Keratinocyte (primary cell): ENCODE measurements at regions not wholly inside any gene's neighbourhood (a gene's known extent, or its start where the extent isn't known, plus 50 kb on each side); places are given as distances from the start of the nearest gene placed in this dataset.

Source experiments
- DNase-seq: peaks from one replicate; pipeline ENCODE4 v3.0.0-alpha.2; 2011; ENCODE audit warnings: low read depth, missing footprints, low spot score
- FAIRE-seq: peaks from 2 replicates; lab custom pipeline; 2011; peaks lifted over from hg19 to GRCh38; lab: Jason Lieb, UNC
- H2AFZ ChIP-seq: 2 replicates; pipeline ENCODE4 v1.6.0; 2012; ENCODE audit warnings: low read length, control low read depth, inconsistent platforms; ENCODE audit not compliant: control insufficient read depth
- H3K27ac ChIP-seq: 2 replicates; pipeline ENCODE4 v1.5.1; 2011; ENCODE audit warnings: low read length; ENCODE audit not compliant: control insufficient read depth, insufficient read depth
- H3K27me3 ChIP-seq: 3 replicates; pipeline ENCODE4 v1.6.0; 2011; ENCODE audit warnings: low read length; ENCODE audit not compliant: control insufficient read depth, insufficient read depth; ENCODE audit errors: extremely low read depth
- H3K36me3 ChIP-seq, 2 experiments: 2 replicates in 1 of 2; 3 replicates in 1 of 2; pipeline ENCODE4 v1.5.1; 2011; ENCODE audit warnings: low read length in 2 of 2, mild to moderate bottlenecking in 1 of 2; ENCODE audit not compliant: control insufficient read depth in 2 of 2, insufficient read depth in 2 of 2; ENCODE audit errors: extremely low read depth in 1 of 2
- H3K4me1 ChIP-seq: 3 replicates; pipeline ENCODE4 v1.5.1; 2011; ENCODE audit warnings: low read length; ENCODE audit not compliant: control insufficient read depth, insufficient read depth; ENCODE audit errors: extremely low read depth
- H3K4me2 ChIP-seq: 3 replicates; pipeline ENCODE4 v1.6.0; 2011; ENCODE audit warnings: low read depth, low read length; ENCODE audit not compliant: control insufficient read depth, insufficient read depth; ENCODE audit errors: extremely low read depth
- H3K4me3 ChIP-seq, 3 experiments: fragments of 200-600 bp in 1 of 3; sonication (generic) in 1 of 3; 2 replicates in 2 of 3; 3 replicates in 1 of 3; pipeline ENCODE4 v1.5.1; 2011 to 2016; ENCODE audit warnings: low read length in 3 of 3, mild to moderate bottlenecking in 3 of 3, control low read depth in 2 of 3, inconsistent platforms in 1 of 3, low read depth in 1 of 3, mixed read lengths in 1 of 3, mixed run types in 1 of 3, moderate library complexity in 1 of 3; ENCODE audit not compliant: control insufficient read depth in 2 of 3, insufficient read depth in 2 of 3; ENCODE audit errors: extremely low read depth in 1 of 3
- H3K79me2 ChIP-seq: 2 replicates; pipeline ENCODE4 v1.6.0; 2012; ENCODE audit warnings: low read length; ENCODE audit not compliant: control insufficient read depth, insufficient read depth
- H3K9ac ChIP-seq: 3 replicates; pipeline ENCODE4 v1.6.0; 2011; ENCODE audit warnings: low read length; ENCODE audit not compliant: control insufficient read depth, insufficient read depth; ENCODE audit errors: extremely low read depth
- H3K9me1 ChIP-seq: 3 replicates; pipeline ENCODE4 v1.6.0; 2011; ENCODE audit warnings: low read length; ENCODE audit not compliant: control insufficient read depth, insufficient read depth; ENCODE audit errors: extremely low read depth
- H3K9me3 ChIP-seq: 2 replicates; pipeline ENCODE4 v1.5.1; 2012; ENCODE audit warnings: low read depth, low read length; ENCODE audit not compliant: control insufficient read depth
- H4K20me1 ChIP-seq: 3 replicates; pipeline ENCODE4 v1.6.0; 2011; ENCODE audit warnings: low read length; ENCODE audit not compliant: control insufficient read depth, insufficient read depth; ENCODE audit errors: extremely low read depth
- EZH2 ChIP-seq: IDR thresholded peaks from one replicate; pipeline ENCODE4 v1.6.1; 2012; ENCODE audit warnings: inconsistent platforms, mild to moderate bottlenecking, low read length, moderate library complexity
- dilution Hi-C: fragments of 300-500 bp; cut with MboI; formaldehyde crosslinking; loops from one replicate; pipeline ENCODE4 v1.7.0; 2020; ENCODE audit warnings: low sequenced_read_pairs; ENCODE audit not compliant: extremely low pct_ligation_motif_present
- TF ChIP-seq, protein P1 (sequence below), 3 experiments: IDR thresholded peaks in 1 of 3; conservative IDR thresholded peaks in 1 of 3; optimal IDR thresholded peaks in 1 of 3; 2 replicates in 2 of 3; 3 replicates in 1 of 3; pipeline versions ENCODE3 to v1.5.1; 2011; ENCODE audit warnings: low read length in 3 of 3, mild to moderate bottlenecking in 3 of 3, moderate library complexity in 2 of 3, control low read depth in 1 of 3, inconsistent platforms in 1 of 3; ENCODE audit not compliant: insufficient read depth in 2 of 3; ENCODE audit errors: extremely low read depth in 1 of 3

DNA sequence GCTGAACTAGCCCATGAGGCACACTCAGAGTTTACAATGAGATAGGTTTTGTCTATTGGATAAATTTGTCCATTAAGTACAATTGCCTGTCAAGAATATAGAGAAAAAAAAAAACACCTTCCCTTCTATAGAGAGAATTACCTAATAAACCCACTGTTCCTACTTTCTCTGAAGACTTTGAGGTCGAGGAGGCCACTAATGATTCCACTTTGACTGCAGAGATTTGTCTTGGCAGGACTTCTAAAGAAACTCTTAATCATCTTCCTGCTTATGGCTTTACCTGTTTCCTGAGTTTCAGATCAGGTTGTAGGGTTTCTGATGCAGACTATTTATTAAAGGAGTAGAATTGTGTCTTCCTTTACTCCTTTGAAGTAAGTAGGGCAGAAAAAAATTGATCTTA lies 342.4 kb upstream of the KCNMB2 start:
- no peak overlapping the region for H3K4me3 ChIP-seq
- H3K4me2 ChIP-seq: no peak overlapping the region
- no peak overlapping the region for H3K27ac ChIP-seq
- H3K9me1 ChIP-seq: no peaks in the 10 kb centered on the region
- no peaks in the 10 kb centered on the region for H3K36me3 ChIP-seq
- H4K20me1 ChIP-seq: no peaks in the 10 kb centered on the region
- dilution Hi-C loops: no loop called here
- no peaks in the 10 kb centered on the region for H3K9me3 ChIP-seq
- FAIRE-seq (no peak), DNase-seq (no peak)
- TF ChIP-seq, protein P1, sequence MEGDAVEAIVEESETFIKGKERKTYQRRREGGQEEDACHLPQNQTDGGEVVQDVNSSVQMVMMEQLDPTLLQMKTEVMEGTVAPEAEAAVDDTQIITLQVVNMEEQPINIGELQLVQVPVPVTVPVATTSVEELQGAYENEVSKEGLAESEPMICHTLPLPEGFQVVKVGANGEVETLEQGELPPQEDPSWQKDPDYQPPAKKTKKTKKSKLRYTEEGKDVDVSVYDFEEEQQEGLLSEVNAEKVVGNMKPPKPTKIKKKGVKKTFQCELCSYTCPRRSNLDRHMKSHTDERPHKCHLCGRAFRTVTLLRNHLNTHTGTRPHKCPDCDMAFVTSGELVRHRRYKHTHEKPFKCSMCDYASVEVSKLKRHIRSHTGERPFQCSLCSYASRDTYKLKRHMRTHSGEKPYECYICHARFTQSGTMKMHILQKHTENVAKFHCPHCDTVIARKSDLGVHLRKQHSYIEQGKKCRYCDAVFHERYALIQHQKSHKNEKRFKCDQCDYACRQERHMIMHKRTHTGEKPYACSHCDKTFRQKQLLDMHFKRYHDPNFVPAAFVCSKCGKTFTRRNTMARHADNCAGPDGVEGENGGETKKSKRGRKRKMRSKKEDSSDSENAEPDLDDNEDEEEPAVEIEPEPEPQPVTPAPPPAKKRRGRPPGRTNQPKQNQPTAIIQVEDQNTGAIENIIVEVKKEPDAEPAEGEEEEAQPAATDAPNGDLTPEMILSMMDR (optimal IDR thresholded peaks at IDR 0.05 in 1 of 3, IDR thresholded peaks at IDR 0.05 in 1 of 3, conservative IDR thresholded peaks at IDR 0.05 in 1 of 3; ENCODE audit: extremely low read depth in 1 of 3, insufficient read depth in 2 of 3, low read length in 3 of 3): no peak
- no peak for TF ChIP-seq EZH2
- H3K4me1 ChIP-seq: peaks cover 6% of the 10 kb centered on the region
- no peaks in the 10 kb centered on the region for H3K27me3 ChIP-seq
- no peak overlapping the region for H2AFZ ChIP-seq
- H3K79me2 ChIP-seq: no peaks in the 10 kb centered on the region
- no peak overlapping the region for H3K9ac ChIP-seq

DNA sequence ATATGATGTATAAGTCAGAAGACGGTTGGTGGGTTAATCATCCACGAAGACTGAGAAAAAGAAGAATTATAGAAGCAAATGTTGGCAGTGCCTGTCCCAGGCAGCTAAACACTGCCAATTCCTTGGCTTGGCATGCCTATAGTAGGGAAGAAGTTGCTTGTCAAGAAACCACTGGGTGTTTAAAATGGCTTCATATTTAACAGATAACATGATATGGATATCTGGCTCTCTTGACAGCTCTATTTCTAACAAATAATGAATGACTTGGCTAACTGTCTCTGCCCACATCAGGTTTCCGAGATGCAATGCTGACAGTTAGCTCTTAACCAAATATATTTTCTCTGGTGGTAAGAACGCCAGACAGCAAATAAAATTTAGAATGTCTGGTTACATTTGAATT lies 341.7 kb upstream of the KCNMB2 start:
- H3K36me3 ChIP-seq: no peaks in the 10 kb centered on the region
- H3K4me2 ChIP-seq: no peak overlapping the region
- no peak overlapping the region for H3K27ac ChIP-seq
- no peaks in the 10 kb centered on the region for H4K20me1 ChIP-seq
- H3K9me1 ChIP-seq: no peaks in the 10 kb centered on the region
- no peak for FAIRE-seq
- dilution Hi-C loops: no loop called here
- TF ChIP-seq, protein P1 (optimal IDR thresholded peaks at IDR 0.05 in 1 of 3, IDR thresholded peaks at IDR 0.05 in 1 of 3, conservative IDR thresholded peaks at IDR 0.05 in 1 of 3; ENCODE audit: extremely low read depth in 1 of 3, insufficient read depth in 2 of 3, low read length in 3 of 3): no peak
- no peak for TF ChIP-seq EZH2
- no peaks in the 10 kb centered on the region for H3K27me3 ChIP-seq
- peaks cover 6% of the 10 kb centered on the region for H3K4me1 ChIP-seq
- H3K4me3 ChIP-seq: no peak overlapping the region
- no peak overlapping the region for H3K9ac ChIP-seq
- DNase-seq: no peak
- H3K79me2 ChIP-seq: no peaks in the 10 kb centered on the region
- no peaks in the 10 kb centered on the region for H3K9me3 ChIP-seq
- H2AFZ ChIP-seq: no peak overlapping the region
